GM04503 (cell line): ENCODE measurements at regions not wholly inside any gene's neighbourhood (a gene's known extent, or its start where the extent isn't known, plus 50 kb on each side); places are given as distances from the start of the nearest gene placed in this dataset.
"Not testable (repeated sequence)": the region's sequence is repeated elsewhere in the genome, so short reads cannot be mapped to it uniquely, and the experiment has no call there.

Source experiments
- DNase-seq: peaks from one replicate; pipeline ENCODE4 v3.0.0-alpha.2; 2012; ENCODE audit warnings: low read depth

DNA sequence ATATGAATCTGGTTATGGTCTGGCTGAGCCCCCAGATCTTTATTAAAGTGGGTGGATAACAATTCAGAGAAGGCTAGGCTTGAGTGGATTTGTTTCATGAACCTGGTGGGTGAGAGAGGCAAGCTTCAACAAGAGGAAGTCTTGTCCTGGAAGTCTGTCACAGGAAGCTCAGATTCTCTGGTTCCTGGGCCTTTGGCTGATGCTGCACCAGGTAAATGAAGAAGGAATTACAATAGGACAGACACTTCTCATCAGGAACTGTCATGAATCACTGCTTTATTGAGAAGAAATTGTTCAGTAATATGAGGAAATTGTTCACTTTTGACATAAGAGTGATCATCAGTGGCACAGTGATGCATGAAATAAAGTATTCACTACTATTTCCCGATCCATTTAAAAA lies 167.6 kb upstream of the ELL2 start:
- no peak for DNase-seq

DNA sequence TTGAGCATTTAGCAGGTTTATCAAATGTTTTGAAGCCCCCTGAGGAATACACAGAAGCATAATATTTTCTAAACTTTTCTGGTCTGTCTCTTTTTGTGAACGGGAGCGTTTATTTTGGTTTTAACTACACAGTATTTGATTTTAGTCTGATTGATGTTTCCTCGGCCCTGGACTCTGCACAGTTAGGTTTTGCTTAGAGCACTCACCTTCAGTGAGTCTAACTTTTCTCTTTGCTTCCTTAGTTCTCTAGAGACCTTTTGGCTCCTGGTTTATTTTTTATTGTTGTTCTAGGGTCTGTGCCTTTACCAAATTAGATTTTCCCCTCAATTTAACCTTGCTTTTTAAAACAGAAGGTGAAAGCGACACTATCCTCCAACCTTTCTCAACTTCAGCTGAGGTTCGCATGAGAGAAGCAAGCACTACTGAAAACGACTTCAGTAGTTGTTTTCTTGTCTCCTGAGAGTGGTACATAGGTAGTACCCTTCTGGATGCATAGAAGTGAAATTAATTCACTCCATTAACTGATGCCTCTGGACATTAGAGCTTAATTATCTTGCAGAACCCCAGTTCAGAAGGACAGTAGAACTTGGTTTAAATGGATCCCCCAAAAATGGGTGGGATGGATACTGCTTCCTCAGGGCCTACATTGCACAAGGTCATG lies 166.7 kb upstream of the ELL2 start:
- DNase-seq, result no peak

DNA sequence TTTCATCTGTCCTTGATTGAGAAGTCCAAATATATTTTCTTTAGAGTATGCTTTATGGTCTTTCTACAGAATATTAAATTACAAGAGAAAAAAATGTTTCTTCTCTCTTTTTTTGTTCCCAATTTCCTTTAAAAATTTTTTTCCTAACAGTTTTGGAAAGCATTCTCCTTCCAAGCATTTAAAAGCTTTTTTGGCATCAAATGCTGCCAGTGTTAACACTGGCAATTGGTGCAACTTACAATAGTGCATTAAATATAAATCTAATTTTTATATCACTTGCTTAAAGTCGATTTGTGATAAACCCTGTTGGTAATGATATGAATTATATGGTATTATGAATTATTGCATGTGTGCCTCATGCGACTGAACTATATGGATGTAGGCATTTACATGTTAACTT lies 165.9 kb upstream of the ELL2 start:
- no peak for DNase-seq

DNA sequence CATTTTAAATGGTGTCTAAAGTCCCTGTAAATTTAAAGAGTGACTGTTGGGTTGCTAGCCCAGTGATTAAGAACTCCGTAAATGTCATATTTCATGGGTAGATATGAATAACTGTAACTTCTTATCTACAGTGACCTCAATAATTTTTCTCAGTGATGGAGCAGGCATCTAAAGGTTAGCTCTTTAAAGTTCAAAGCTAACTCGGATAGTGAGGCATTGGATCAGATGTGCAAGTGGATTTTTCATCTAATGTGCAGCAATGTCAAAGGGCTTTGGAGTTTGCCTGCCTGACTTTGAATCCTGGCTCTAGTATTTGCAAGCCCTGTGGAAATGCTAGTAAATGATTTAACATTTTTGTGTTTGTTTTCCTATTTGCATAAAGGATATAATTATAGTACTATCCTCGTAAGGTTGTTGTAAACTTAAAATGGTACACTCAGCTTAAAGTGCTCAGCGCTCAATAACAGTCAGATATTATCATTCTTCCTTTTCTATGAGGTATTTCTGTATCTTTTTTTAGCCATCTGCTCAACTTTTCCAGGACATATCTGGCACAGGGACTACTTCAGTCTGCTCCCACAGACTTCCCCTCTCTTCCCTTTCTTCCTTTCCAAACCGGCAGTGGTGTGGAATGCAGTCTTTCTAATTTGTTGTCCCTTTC lies 163.7 kb upstream of the ELL2 start:
- DNase-seq, result no peak

DNA sequence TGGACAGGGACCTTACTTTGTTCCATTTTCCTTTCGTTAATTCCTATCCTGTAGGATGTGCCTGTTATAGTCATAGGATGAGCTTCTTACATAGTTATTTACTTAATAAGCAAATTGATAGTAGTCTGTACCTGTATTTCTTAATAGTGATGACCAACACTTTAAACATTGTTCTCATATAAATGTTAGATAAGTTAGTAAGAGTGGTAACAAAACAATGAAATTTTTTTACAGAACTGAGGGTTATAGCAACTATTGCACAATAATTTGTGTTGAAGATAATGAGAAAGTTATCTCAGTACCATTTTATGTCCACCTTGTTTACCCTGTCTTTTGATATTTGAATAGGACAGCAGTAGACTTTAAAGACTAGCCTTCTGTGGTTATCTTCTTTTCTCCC lies 162.9 kb upstream of the ELL2 start:
- no peak for DNase-seq

DNA sequence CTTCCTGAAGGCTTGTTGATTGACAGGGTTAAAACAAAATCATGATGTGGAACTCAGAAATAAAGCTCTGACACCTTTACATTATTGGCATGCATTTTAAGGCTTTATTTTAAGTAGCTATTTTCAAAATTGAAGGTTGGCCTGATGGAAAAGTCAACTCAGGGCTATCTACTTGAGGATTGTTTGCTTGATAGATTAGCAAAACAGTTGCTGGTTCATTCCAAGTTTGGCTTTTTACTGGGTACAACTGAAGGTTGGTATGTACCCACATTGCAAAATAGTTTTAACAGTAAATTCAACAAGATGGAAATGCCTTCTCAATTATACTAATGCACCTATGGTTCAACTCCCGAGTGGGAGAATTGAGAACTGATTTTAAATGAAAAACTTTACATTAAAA lies 161.8 kb upstream of the ELL2 start:
- DNase-seq, result no peak

DNA sequence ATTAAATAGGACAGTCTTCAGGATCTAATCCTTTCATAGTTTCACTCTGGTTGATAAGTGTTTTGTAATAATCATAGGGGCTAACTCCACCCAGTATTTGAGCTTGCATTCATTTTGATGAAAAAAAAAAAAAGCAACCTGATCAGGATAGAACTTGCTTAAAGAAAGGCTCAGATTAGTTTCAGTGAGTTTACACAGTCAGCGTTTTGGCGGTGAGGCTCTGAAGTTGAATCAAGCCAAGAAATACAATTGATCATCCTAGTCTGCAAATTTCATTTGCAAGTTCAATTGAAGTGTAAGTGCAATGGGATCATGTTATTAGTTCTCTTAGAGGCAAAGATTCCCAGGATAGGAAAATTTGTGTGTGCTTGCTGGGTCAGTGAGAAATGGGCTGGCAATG lies 159.7 kb upstream of the ELL2 start:
- no peak for DNase-seq

DNA sequence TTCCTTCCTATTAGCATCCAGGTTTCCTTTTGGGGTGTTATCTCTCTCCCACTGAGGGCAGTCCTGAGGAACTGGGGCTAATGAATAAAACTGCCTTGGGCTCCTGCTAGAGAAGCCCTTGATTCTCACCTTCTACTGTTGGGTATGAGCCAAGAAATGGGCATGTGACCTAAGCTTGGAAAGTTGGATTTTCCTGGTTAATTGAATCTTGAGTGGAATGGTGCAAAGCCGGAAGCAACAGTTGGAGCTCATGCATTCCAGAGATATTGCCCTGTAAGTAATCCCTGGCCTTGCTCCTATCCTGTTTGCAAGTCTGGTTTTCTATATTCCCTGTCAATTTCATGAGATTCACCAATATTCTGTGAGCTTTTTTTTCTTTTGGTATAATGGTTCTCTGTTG lies 158.5 kb upstream of the ELL2 start:
- no peak for DNase-seq

DNA sequence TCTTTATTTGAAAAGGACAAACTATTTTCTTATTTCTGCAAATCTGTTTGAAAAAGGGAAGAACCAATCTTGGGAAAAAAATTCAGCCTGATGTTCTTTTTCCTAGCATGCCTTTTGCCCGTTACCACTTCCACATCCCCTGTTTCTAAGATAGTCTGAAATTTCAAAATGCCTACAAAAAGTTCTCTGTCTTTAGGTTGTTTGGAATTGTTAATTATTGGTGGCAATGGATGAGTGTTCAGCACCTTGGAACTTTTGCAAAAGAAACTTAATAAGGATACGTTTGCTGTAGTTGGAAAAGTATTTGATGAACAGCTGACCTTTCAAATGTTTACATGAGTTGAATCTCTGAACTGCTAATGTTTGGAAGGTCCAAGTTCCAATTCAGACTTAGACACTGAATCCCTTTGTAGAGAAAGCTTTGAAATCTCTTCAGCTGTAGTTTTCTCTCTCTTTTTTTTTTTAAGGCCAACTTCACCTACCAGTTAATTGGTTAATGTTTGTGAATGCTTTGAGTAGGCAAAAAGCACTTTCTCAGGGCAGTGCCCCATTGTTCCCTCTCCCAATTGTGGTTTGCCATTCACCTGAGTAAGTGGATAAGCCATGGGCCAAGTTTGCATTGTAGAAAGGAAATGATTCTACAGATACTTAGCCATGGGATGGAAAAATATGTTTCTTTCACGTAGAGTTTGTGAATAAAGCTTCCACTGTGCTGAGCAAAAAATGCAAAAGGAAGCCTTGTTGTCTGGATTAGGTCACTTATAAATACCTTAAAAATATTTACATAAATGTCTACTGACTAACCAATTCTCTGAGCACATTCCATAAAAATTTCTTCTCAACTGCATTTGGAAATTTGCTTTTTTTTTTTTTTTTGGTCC lies 156.4 kb upstream of the ELL2 start:
- DNase-seq, result no peak

DNA sequence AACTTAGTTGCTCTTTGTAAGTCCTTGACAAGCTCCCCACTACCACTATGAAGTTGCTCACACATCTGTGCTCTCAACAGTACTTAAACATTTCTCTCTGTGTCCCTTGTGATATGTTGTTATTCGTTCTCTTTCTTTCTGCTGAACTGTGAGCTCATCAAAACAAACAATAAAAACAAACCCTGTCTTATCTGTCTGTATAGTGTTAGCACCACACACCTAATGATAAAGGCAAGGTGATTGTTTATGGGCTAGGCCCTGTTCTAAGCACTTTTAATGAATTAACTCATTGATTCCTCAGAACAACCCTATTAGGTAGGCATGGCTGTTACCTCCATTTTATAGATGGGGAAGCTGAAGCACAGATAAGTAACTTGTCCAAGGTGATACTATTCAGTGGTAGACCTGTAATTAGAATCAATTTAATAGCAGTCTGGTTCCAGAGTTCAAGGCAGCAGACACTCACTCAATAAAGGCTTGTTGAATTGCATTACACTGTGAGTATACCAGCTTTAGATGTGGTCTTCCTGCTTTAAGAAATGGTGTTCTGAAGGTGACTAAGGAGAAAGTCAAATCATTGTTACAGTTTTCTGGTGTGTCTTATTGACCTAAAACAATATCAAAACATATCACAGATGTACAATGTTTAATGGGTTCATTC lies 153.6 kb upstream of the ELL2 start:
- no peak for DNase-seq

DNA sequence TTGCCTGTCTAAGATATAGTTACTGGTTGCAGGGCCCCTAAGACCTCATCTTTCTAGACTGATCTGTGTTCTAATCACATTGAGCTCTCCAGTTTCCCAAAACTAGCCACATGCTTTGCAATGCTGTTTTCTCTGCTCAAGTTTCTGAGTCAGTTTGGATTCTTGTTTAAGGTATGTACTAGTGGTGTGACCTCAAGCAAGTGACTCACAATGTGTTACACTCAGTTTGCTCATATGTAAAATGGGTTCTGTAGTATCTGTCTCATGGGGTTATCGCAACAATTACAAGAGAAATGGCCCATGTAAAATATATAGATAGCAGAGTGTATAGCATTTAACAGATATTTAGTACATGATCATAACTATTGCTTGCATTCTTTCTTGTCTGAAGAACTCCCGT lies 153.1 kb upstream of the ELL2 start:
- no peak for DNase-seq

DNA sequence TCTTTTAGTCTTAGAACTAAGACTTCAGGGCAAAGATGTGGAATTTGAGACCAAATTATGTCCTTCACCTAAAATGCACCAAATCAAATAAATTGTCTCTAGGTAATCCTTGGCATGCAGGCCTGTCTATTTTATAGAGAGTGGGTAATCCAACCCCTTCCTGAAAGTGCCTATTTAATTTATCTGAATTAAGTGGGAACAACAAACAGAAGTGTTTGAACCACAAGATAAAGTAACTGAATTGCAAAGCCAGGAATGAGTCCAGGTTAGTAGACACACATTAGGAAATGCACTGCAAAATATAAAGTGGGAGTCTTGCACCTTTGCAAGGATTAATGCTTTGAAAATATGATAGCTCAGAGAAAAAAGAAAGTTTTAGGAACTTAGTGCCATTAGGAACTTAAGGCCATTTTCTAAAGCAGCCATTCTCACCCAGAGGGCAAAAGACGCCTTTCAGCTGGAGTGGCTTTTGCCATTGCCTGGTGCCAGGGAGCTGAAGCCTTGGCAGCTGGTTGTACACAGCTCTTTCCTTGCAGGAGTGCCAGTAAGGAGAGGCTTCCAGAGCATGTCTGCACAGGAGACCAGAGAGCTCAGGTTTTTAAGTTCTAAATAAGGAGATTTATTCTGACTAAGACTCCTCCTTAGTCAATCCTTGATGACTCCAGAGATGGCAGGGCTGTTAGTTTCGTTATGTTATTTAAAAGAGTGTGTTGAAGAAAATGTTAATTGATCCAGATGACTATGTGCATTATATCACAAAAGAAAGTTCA lies 151.7 kb upstream of the ELL2 start:
- DNase-seq, result no peak

DNA sequence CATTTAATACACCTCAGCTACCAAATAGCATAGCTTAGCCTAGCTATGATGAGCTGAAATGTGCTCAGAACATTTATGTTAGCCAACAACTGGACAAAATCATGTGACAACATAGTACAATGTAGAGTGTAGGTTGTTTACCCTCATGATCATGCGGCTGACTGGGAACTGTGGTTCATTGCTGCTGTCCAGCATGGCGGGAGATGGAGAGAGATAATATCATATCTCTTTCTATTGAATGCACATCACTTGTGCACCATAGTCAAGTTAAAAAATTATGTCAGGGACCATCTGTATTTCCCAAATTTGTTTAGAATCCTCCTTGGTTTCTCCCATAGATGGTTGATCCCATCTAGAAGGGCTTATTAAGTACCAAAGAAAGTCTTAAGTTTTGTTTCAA lies 151.1 kb upstream of the ELL2 start:
- DNase-seq, result no peak

DNA sequence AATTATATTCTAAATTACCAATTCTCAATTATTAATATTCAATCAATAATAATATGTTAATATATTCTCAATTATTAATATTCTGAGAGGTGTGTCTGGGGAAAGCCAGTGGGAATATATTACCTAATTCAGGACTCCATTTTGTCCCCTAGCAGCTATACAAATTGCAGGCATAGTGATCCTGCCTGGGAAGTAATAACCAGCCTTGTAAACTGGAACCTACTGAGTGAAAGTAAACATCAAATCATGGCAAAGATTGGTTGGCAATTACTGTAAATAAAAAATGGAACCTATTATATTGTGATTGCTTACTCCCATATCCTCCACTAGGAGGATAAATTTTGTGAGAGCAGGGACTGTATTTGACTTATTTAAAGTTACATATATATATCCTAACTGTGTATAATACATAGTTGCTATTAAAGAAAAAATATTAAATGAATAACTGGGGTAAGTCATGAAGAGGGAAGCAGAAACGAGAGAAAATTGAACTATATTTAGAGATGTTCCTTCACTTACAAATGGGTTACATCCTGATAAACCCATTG lies 150.5 kb upstream of the ELL2 start:
- no peak for DNase-seq

DNA sequence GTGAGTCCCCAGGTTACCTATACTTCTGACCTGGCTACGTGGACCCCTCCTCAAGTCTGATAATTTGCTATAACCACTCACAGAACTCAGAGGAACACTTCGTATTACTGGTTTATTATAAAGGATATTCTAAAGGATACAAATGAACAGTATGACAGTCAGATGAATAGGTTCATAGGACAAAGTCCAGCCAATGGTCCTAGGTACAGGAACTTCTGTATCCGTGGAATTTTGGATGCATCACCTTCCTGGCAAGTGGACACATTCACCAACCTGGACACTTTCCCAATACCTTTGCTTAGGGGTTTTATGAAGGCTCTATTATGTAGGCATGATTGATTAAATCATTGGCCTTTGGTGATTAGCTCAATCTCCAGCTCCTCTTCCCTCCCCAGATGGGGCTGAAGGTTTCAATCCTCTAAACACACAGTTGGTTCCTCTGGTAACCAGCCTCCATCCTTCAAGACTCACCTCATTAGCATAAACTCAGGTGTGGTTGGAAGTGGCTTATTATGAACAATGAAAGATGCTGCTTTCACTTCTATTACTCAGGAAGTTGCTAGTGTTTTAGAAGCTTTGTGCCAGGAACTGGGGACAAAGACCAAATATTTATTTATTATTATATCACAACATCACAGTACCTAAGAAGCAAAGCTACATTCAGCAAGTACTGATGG lies 149.6 kb upstream of the ELL2 start:
- no peak for DNase-seq

DNA sequence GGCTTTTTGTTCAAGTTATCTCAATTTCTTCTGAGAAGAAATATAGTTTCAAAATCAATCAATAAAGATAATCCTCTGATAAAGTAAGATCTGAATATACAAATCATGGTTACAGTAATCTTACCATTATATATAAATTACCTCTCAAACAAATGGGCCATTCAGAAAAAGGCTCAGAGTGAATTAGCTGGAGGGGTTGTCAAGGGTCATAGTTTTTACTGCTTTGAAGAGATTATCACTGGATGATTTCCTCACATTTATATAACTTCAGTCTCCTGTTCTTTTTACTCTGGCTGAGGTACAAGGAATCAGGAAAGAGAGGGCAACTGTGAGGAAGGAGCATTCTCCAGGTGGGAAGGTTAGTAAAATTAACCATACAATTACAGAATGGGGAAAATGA lies 148.6 kb upstream of the ELL2 start:
- no peak for DNase-seq

DNA sequence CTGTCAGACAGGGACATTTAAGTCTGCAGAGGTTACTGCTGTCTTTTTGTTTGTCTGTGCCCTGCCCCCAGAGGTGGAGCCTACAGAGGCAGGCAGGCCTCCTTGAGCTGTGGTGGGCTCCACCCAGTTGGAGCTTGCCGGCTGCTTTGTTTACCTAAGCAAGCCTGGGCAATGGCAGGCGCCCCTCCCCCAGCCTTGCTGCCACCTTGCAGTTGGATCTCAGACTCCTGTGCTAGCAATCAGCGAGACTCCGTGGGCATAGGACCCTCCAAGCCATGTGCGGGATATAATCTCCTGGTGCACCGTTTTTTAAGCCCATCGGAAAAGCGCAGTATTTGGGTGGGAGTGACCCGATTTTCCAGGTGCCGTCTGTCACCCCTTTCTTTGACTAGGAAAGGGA lies 147.0 kb upstream of the ELL2 start:
- not testable (repeated sequence) for DNase-seq

DNA sequence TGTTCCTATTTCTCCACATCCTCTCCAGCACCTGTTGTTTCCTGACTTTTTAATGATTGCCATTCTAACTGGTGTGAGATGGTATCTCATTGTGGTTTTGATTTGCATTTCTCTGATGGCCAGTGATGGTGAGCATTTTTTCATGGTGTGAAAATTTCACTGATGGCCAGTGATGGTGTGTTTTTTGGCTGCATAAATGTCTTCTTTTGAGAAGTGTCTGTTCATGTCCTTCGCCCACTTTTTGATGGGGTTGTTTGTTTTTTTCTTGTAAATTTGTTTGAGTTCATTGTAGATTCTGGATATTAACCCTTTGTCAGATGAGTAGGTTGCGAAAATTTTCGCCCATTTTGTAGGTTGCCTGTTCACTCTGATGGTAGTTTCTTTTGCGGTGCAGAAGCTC lies 142.2 kb upstream of the ELL2 start:
- not testable (repeated sequence) for DNase-seq

DNA sequence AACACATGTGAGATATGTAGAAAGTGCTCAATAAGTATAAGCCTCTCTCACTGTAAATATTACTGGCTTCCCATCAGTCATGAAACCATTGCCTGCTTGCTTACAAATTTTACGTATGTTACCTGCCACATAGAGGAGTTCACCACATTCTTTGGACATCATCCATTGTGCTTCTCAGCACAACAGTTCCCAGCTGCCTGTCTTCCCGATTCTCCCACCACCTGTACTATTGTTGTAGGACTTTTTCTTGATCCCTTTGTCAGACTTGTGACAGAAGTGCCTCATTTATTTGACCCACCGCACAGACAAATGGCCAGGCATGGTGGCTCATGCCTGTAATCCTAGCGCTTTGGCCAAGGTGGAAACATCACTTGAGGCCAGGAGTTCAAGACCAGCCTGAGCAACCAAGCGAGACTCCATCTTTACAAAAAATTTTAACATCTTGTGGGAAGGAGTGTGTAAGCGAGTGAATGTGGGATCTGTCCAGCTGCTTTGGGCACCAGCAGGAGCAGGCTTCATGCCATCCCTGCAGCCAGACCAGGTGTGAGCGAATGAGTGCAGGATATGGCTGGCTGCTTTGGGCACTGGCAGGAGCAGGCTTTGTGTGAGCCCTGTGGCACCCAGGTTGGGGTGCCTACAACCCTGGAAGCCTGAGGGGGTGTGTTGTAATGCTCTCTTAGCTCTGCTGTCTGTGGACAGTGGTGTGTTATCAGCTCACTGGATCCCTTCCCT lies 139.9 kb upstream of the ELL2 start:
- DNase-seq, result no peak

DNA sequence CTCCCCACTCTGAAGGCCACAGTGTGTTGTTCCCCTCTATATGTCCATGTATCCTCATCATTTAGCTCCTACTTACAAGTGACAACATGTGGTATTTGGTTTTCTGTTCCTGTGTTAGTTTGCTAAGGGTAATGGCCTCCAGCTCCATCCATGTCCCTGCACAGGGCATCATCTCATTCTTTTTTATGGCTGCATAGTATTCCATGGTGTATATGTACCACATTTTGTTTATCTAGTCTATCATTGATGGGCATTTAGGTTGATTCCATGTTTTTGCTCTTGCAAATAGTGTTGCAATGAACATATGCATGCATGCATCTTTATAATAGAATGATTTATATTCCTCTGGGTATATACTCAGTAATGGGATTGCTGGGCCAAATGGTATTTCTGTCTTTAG lies 135.8 kb upstream of the ELL2 start:
- DNase-seq, result not testable (repeated sequence)
